NCI-H146 treated with DMSO at 0.1 percent for 48 hours (cell line): ENCODE measurements at regions not wholly inside any gene's neighbourhood (a gene's known extent, or its start where the extent isn't known, plus 50 kb on each side); places are given as distances from the start of the nearest gene placed in this dataset.

Experiments
- DNase-seq: peaks from one replicate; lab custom pipeline; 2025; ENCODE audit not compliant: unreplicated experiment; lab: John Stamatoyannopoulos, UW

DNA sequence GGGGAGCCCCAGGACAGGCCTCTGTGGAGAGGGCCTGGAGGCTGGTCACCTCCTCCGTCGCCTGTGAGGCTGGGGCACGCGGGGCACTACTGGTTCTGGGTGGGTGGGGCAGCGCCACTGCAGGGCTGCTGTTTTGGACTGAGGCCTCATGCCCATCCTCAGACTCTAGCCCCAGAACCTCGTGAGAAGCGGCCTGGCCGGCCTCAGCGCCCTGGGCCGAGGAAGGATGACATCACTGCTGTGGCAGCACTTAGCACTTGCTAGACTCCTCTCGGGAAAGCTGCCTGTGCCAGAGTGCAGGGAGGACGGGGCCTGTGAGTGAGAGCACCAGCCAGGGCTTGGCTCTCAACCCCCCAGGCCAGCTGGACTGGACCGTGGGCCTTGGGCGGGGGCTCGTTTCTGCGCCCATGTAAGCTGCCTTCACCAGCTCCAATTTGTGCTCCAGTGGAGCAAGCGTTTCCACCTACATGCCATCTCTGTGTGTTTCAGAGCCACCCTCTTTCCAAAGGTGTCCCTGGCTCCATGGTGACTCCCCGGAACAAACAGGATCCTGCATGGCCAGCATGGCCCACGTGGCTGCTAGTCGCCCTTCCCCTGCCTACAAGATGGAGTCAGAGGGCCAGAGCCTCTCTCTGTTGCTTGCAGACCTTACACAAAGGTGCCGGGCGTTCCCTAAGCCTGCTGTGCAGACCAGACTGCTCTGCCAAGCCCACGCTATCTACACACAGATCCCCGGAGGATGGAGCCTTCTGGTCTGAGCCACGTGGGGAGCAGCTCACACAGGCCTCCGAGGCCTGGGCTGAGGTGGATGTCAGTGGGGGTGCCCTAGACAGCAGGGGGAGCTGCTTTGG lies 102.9 kb downstream of the CTTN start:
- no peak for DNase-seq

DNA sequence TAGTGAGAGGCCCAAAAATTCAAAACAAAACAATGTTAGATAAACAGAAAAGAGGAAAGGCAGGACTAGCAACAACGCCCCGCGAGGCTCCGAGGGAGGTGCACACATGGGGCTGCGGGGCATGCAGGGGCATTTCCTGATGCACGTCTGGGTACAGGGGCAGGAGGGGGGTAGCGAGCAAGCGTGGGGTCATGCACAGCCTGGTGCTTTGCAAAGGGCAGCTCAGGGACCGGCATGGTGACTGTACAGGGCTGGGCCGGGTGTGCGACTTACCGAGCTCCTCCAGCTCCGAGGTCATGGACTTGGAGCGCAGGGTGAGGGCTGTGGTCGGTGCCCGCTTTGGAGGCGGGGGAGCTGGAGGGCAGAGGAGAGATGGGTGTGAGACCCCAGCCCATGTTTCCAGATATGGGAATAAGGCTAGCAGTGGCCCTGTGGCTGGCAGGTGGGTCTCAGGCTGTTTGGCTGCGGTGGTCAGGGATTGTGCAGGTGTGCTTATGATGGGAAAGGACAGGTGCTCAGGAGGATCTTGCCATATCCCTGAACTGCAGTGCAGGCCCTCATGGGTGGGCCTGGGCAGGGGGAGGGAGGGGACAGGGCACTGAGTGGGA lies 103.7 kb downstream of the CTTN start:
- no peak for DNase-seq

DNA sequence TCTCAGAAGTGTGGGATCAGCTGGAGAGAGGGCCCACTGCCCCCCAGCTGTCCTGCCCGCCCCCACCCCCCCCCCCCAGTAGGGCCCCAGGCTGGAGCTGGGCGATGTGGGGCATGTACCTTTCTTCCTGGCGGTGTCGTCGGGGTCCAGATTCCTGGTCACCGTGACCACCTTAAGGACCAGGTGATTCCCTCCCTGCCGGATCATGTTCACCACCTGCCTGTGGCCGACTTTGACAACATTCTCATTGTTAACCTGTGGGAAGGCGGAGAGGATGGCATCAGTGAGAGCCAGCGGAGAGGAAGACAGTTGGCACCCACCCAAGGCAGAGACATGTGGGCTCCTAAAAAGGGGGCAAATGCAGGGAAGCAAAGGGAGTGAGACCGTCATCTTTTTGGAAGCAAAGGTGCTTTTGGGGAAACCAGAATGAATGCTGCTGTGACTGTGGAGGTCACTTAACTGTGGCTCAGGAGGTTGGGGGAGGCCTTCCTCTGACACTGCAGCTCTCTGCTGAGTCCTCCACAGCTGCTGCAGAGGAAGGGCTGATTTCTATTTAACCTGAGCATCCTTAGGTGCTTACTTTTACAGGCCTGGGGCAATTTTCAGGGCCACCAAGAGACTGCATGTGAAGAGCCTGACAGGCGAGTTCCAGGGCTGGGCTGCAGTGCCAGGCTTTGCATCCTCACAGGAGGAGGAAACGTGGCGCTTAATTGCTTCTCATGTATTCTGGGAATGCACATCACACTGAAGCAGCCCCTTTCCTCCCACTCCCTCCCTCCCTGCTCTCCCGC lies 104.5 kb downstream of the CTTN start:
- DNase-seq = peak; percentile 18

DNA sequence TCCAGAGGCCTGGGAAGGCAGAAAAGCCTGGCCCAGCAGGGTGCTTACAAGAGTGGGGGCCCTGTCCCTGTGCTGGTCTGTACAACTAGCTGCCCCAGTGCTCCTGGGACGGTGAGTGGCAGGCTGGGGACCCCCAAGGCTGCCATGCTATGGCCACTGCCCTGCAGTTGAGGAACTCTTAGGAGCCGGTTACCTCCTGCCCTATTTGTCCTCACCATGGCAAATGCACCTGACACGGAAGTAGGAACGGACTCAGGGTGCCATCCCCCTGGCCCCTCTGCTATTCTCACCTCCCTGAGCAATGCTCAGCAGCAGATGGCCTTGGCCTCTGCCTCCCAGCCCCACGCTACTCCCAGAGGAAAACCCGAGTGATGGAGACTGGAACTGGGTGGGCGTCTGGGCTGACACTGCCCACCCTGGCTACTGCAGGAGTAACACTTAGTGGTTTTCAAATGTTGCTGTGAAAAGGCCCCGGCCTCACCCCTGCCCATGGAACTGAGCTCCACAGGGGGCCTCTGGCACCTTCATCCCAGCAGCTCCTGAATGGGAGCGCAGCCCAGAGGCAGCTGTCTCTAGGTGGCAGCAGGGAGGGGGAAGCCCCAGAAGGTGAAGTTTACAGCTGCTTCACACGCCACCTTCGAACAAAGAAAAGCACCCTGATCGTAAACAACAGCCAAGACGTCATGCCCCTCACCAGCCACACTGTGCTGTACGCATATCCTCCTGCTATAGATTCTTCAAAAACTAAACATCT lies 105.3 kb downstream of the CTTN start:
- peak; percentile 66 for DNase-seq

DNA sequence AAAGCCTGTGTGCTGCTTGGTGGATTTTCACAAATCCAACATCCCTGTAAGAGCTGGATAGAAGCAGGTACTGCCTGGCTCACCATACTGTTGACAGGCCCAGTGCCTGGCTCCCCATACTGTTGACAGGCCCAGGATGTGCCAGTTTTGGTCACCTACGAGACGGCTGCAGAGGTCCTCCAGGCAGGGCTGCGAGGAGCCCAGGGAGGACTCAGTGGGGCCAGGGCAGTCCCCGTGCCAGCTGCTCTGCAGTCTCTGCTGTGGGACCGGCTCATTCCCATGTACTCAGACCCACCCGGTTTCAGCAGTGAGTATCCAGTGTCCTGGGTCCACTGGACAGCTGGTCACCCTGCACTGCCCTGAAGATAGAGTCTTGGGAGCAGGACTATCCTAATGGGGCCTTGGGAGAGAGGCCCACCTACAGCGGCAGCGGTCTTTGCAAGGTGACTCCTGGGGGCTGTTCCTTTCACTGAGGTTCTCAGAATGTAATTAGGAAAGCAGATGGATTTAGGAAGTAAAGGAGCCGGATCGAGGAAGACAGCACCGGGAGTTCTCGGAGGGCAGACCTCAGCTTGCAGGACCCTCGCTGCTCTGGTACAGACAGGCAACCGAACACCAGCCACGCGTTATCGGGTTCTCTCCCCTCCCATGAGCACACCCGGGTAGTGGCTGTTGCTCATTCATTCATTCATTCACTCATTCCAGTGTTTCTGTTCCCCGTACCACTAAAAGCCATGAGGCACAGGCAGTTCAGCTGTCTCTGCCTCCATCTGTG lies 106.1 kb downstream of the CTTN start:
- no peak for DNase-seq

DNA sequence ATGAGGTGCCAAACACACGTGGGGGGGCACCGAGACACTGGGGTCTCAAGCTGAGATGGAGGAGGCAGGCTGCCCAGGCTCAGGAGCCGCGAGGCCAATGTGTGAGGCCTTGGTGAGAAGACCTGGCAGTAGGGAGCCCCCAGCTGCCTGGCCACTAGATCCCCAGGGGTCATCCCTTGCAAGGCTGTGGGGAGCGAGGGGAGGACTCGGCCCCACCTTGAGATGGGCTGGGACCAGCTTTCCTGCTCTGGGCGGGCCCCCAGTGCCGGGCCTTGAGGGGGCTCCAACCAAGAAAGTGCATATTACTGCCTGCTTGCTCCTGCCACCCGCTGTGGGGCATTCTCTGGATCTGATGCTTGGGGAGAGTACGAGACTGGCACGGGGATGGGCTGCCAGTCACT lies 107.0 kb downstream of the CTTN start:
- DNase-seq = no peak

DNA sequence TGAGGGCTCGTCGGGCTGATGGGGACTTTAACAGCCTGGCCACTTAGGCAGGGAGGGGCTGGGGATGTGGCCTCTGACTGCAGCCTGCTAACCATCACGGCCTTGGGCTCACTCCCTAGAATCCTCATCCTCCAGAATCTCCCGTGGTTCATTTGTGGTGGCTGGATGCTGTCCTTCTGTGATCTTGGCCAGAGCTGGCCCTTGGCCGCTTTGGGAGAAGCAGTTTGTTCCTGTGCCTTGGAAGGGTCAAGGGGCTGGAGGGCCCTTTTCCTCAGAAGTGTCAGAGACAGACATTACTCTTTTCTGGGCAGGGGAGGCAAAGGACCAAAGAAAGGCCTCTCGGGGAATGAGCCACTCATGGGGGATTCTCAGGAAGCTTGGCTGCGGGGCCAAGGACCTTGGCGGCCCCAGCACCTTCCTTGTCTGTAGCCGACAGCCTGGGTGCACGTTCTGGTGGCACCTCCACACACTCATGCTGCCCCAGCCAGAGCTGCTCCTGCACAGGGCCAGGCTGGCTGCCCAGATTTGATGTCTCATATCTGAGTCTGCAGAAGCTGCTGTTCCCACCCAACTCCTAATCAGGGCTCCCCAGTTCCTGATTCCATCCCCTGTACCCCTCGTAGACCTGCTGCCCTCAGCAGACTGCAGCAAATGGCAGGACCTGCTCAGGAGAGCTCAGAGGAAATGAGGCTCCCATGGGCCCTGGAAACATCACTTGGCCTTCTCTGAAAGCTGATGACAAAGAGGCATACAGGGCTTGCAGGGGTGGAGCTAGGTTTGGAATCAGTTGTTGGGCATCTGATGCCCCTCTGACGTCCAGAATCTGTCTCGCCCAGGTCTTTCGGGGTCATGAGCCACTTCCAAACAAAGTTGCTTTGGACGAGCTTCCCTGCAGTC lies 107.7 kb downstream of the CTTN start:
- DNase-seq = no peak

DNA sequence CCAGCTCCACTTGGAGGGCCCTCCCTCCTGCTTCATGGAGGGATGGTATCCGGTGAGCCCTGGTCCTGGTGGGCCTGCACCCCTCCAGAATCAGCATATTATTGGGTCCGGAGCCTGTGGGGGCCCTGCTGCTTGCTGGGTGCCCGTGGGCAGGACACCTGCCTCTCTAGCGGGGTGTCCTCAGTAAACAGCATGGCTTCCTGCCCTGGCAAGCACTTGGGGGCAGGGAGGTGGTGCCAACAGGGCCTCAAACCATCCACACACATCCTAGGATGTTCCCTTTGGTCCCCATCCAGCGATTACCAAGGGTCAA lies 108.3 kb downstream of the CTTN start:
- no peak for DNase-seq

DNA sequence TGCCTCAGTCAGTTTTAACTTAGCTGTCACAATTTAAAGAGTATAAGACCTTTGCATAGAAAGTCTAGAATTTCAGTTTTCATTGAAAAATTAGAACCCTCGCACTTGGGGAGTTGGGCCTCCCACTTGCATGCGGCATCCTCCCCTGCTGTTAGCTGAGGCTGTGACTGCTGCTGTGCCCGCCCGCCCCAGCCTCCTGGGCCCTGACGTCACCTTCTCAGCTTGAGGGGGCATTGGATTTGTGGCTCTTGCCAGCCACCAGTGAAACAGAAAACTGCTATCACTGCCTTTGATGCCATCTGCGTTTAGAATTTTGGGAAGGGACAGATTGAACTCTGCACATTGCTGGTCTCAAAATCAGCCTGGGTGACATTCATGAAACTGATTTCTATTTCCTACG lies 108.7 kb downstream of the CTTN start:
- no peak for DNase-seq

DNA sequence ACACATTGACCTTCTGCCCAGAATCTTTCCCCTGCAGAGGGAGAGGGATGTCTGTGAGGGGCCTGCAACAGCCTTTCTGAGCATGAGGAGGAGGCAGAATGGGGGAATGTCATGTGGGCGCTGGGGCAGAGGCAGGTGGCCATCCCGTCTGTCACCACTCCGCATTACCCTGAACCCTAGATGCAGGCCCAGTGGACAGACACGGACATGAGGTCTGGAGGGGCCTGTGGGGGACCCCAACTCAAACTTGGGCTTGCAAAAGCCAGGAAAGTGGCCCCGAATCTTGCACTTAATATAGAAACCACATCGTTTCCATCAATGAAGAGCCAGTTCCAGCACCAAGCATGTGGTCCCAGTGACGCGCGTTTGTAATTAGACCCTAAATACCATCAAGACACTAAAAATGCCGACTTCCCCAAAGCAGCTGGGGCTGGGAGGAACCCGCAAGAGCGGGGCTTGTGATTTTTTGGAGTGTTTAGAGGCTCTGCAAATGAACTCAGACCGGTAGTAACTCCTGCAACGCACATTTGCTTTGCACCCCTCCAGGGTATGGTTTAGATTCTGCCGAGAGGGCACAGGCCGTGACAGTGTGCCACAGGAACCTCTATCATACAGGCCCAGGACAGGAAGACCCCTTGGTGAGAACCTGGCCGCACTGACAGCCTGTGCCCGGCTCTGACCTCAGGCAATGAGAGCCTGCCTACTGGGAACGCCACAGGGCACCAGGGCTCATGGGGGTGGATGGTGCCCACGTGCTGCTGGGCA lies 109.3 kb downstream of the CTTN start:
- no peak for DNase-seq

DNA sequence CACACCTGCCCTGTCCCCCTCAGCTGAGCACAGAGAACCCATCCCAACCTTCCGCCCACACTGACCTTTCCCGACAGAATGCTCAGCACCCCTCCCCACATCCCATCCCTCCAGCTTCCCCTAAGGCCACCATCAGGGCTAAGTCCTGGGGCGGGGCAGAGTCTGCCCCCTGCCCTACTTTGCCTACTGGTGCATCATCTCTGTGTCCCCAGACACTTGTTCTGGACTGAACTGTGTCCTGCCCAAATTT lies 109.8 kb downstream of the CTTN start:
- no peak for DNase-seq

DNA sequence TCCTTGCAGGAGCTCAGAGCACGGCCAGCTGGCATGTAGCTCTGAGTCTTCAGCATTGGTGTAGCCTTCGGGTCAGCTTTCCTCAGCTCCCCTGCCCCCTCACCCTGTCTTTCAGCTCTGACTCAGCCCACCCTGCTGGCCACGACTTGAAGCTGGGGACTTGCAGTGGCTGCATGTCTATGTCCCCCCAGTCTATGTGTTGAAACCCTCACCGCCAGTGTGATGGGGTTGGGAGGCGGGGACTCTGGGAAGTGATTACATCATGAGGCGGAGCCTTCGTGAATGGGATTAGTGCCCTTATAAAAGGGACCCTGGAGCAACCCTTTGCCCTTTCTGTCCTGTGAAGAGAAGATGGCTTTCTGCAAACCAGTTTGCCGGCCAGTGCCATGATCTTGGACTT lies 111.1 kb downstream of the CTTN start:
- no peak for DNase-seq

DNA sequence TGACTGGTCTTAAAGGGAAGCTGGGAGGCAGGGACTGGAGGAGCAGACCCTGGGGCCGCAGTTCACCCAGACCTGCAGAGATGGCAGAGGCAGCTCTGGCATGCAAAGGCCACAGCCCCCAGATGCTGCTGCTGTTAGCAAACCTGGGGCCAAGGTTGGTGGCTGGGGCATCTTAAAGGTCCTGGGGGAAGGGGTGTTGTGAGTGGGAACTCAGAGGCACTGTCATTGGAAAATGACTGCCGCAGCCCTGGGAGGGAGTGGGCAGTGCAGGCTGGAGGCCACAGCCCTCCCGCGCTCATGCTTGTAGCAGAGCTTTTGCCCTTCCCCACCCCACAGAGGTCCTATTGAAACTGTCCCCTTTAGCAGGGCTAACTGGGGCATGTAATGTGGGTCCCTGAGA lies 111.8 kb downstream of the CTTN start:
- no peak for DNase-seq

DNA sequence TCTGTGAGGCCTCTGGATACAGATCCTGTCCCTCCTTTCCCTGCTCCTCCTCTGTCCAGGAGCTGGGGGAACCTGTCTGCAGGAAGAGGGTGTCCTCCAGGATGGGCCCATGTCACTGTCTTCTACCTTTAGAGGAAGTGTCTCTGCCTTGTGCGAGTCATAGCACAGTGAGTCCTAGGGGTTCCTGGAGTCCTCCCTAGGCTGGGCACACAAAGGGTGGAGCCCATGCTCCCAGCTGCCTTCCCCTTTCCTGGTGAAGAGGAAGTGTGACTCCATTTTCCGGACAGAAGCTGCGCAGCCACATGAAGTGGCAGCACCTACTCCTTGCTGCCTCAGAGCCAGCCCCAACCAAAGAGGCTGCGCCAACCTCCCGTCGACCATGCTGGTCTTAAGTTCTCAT lies 112.2 kb downstream of the CTTN start:
- no peak for DNase-seq

DNA sequence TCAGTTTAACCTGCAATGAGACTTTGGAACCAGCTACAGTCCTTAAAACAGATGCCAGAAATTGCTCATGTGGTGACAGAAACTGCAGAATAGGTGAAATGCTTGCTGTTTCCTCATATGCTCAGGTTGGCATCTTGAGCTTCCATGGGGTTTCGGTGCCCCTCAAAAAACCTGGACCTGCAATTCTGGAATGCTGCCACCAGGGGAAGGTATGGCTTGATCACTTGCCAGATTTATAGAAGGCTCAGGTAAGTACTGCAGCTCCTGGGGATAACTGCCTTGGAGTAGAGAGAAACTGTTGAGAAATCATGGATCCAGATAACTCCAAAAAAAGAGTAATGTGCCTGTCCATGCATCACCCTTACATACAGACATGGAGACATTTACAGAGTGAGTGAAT lies 113.0 kb downstream of the CTTN start:
- no peak for DNase-seq

DNA sequence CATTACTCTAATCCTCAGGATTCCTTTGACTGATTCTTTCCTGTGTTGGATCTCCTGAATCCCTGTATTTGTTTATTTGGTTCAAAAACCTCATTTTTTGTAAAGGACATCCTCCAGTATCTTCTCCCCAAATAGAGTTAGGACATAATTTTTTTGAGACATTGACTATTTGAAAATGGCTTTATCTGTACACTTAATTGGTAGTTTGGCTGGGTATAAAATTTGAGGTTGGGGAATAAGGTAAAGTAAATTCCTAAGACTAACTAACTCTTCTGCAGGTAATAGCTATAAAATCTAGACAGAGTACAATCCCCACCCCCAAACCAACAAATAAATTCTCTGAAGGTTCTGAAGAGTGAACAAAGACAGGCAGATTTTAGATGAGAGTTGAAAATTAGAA lies 114.4 kb downstream of the CTTN start:
- no peak for DNase-seq

DNA sequence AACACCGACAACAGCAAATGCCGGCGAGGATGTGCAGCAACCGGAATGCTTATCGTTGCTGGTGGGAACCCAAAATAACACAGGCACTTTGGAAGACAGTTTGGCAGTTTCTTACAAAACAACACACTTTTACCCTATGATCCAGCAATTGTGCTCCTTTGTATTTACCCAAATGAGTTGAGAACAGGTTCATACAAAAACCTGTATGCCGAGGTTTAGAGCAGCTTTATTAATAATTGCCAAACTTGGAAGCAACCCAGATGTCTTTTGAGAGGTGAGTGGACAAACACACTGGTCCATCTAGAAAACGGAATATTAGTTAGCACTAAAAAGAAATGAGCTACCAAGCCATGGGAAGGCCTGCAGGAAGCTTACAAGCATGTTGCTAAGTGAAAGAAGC lies 118.9 kb downstream of the CTTN start:
- DNase-seq = no peak

DNA sequence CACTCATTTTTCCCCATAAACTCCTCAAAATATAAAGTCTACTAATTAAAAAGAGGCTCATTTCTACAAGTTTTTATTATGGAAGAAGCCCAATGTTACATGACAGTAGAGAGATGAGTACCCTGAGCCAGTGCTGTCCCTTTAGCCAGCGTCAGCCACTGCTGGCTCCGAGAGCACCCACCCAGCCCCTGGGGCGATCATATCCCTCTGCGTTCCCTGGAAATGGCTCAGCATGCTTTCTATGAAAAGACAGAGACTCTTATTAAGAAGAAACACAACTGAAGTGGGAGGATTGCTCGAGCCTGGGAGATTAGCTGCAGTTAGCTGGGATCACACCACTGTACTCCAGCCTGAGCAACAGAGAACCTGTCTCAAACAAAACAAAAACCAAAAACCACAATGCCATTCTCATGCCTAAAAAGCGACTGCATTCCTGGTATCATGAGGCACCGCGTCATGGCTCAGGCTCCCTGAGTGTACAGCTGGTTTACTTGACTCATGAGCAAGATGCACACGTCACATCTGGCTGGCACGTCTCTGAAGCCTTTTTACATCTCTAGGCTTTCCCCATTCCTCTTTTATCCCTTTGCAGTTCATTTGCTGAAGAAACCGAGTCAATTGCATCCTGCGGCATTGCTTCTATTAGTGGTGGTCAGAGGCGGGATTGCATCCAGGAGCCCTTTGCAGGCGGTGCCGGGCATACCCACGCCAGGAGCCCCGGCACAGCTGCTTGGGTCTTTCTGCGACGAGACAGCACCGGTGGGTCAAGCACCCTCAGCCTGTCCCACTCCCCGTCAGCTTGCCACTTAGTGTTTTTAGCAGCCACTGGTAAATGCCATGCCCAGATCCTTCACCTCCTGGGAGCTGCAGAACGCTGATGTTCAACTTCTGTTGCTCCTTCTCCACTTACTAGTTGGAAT lies 119.9 kb downstream of the CTTN start:
- DNase-seq = no peak
